ENCODE measurements at regions not wholly inside any gene's neighbourhood (a gene's known extent, or its start where the extent isn't known, plus 50 kb on each side); places are given as distances from the start of the nearest gene placed in this dataset.

DNA sequence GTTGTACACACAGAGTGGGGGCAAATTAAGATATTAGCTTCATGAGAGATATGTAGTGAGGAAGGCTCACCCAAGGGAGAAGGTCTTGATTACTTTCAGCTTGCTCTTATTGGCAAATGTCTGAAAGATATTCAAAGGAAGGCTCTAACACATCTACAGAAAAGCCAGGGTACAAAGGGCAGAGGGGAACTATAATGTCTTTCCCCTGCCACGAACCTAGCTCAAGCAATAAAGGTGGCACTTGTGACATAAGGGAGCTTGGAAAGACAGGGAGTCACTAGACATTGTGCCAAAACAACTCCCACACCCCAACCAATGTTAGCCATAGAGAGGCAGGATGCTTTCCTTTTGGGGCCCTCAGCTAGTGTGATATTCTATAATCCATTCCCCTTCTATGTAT is 52.2 kb upstream of the SOX9 start:
- DNase-seq, result no peak

DNA sequence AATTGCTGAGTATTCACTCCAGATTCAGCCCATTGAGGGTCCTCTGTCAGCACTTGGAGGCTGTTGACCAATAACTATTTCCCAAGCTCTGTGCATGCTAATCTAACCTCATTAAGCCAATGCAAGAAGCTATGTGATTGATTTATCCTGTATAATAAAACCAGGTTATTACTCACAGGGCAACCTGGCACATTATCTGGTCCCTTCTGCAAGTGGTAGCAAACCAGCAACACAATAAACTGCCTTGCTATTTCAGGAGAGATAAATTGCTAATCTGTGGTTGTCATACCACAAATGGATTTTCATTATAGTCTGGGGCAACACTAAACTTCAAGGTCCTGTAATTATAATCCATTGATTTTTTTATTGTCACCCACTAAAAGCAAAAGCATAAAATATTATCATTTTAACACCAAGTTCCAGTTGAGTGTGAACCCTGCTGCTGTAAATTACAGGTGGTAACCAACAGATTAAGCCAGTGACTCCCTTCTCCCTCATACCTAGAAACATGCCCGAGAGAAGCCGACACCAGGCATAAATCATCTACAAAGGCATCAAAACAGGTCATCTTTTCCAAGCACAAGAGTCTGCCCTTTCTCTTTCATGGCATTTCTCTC is 51.1 kb upstream of the SOX9 start:
- DNase-seq, result no peak
